NCI-H2196 (cell line): ENCODE measurements at regions not wholly inside any gene's neighbourhood (a gene's known extent, or its start where the extent isn't known, plus 50 kb on each side); places are given as distances from the start of the nearest gene placed in this dataset.
"Not testable (repeated sequence)": the region's sequence is repeated elsewhere in the genome, so short reads cannot be mapped to it uniquely, and the experiment has no call there.

ENCODE experiments used
- DNase-seq: peaks from one replicate; lab custom pipeline; 2025; ENCODE audit not compliant: unreplicated experiment; lab: John Stamatoyannopoulos, UW

- DNase-seq: no peak
These were observed 661.5 kb downstream of the REEP3 start for GRCh38 chr10:64182671-64183070.

GRCh38 chr10:64191286-64191685 is 670.1 kb downstream of the REEP3 start:
- no peak for DNase-seq

GRCh38 chr10:64196638-64197315 is 675.6 kb downstream of the REEP3 start:
- no peak for DNase-seq

GRCh38 chr10:64201936-64202335 is 680.7 kb downstream of the REEP3 start:
- DNase-seq: no peak

GRCh38 chr10:64204504-64204903 is 683.3 kb downstream of the REEP3 start:
- DNase-seq: not testable (repeated sequence)

GRCh38 chr10:64206409-64206808 is 685.2 kb downstream of the REEP3 start:
- DNase-seq: no peak

- DNase-seq: no peak
These were observed 688.4 kb downstream of the REEP3 start for GRCh38 chr10:64209561-64209960.

- DNase-seq: no peak
These were observed 689.0 kb downstream of the REEP3 start for GRCh38 chr10:64210211-64210610.

- no peak for DNase-seq
These were observed 690.3 kb downstream of the REEP3 start for GRCh38 chr10:64211466-64211865.

- no peak for DNase-seq
These were observed 693.9 kb downstream of the REEP3 start for GRCh38 chr10:64215088-64215487.

GRCh38 chr10:64219271-64220025 is 698.2 kb downstream of the REEP3 start:
- DNase-seq: no peak

GRCh38 chr10:64234489-64234888 is 713.3 kb downstream of the REEP3 start:
- DNase-seq: no peak

GRCh38 chr10:64257704-64258103 is 736.5 kb downstream of the REEP3 start:
- DNase-seq: no peak

- no peak for DNase-seq
These were observed 739.9 kb downstream of the REEP3 start for GRCh38 chr10:64261092-64261491.

GRCh38 chr10:64261676-64262075 is 740.5 kb downstream of the REEP3 start:
- no peak for DNase-seq

GRCh38 chr10:64265961-64266360 is 744.8 kb downstream of the REEP3 start:
- no peak for DNase-seq

- DNase-seq: no peak
These were observed 750.3 kb downstream of the REEP3 start for GRCh38 chr10:64271508-64271907.

- DNase-seq: no peak
These were observed 750.8 kb downstream of the REEP3 start for GRCh38 chr10:64271983-64272382.

GRCh38 chr10:64275001-64275400 is 753.8 kb downstream of the REEP3 start:
- no peak for DNase-seq

GRCh38 chr10:64275774-64276173 is 754.6 kb downstream of the REEP3 start:
- DNase-seq: no peak

- no peak for DNase-seq
These were observed 756.3 kb downstream of the REEP3 start for GRCh38 chr10:64277536-64277935.

GRCh38 chr10:64283621-64284020 is 762.4 kb downstream of the REEP3 start:
- DNase-seq: no peak

GRCh38 chr10:64286533-64286932 is 765.3 kb downstream of the REEP3 start:
- no peak for DNase-seq
